HG03460 (cell line): ENCODE measurements at regions not wholly inside any gene's neighbourhood (a gene's known extent, or its start where the extent isn't known, plus 50 kb on each side); places are given as distances from the start of the nearest gene placed in this dataset.

Source experiments
- ATAC-seq: cut with Tn5 transposase; IDR thresholded peaks from one replicate; pipeline ENCODE4 v1.9.1; 2021; ENCODE audit not compliant: unreplicated experiment

- no peak for ATAC-seq
Measured at GRCh38 chr16:85356157-85356556, 243.9 kb upstream of the CIBAR2 start.

GRCh38 chr16:85357323-85357722 is 245.1 kb upstream of the CIBAR2 start:
- ATAC-seq = no peak

GRCh38 chr16:85357924-85358505 is 245.7 kb upstream of the CIBAR2 start:
- no peak for ATAC-seq

GRCh38 chr16:85358704-85359146 is 246.5 kb upstream of the CIBAR2 start:
- no peak for ATAC-seq

- no peak for ATAC-seq
Measured at GRCh38 chr16:85359147-85359822, 247.0 kb upstream of the CIBAR2 start.

GRCh38 chr16:85360323-85361277 is 248.3 kb upstream of the CIBAR2 start:
- ATAC-seq = no peak

- no peak for ATAC-seq
Measured at GRCh38 chr16:85361441-85362118, 249.3 kb upstream of the CIBAR2 start.

GRCh38 chr16:85362443-85362842 is 250.2 kb upstream of the CIBAR2 start:
- ATAC-seq = no peak

GRCh38 chr16:85363427-85363826 is 249.7 kb upstream of the GSE1 start:
- no peak for ATAC-seq

GRCh38 chr16:85363881-85364280 is 249.2 kb upstream of the GSE1 start:
- ATAC-seq = no peak

- ATAC-seq = no peak
Measured at GRCh38 chr16:85364323-85365040, 248.6 kb upstream of the GSE1 start.

- no peak for ATAC-seq
Measured at GRCh38 chr16:85365120-85365519, 248.0 kb upstream of the GSE1 start.

- no peak for ATAC-seq
Measured at GRCh38 chr16:85366031-85366763, 246.9 kb upstream of the GSE1 start.

- no peak for ATAC-seq
Measured at GRCh38 chr16:85367485-85367884, 245.6 kb upstream of the GSE1 start.

- no peak for ATAC-seq
Measured at GRCh38 chr16:85369060-85369459, 244.1 kb upstream of the GSE1 start.

GRCh38 chr16:85369741-85370528 is 243.2 kb upstream of the GSE1 start:
- no peak for ATAC-seq

GRCh38 chr16:85370543-85370880 is 242.6 kb upstream of the GSE1 start:
- ATAC-seq = no peak

GRCh38 chr16:85370881-85371651 is 242.1 kb upstream of the GSE1 start:
- ATAC-seq = no peak
